ENCODE measurements at regions not wholly inside any gene's neighbourhood (a gene's known extent, or its start where the extent isn't known, plus 50 kb on each side); places are given as distances from the start of the nearest gene placed in this dataset.
"Not testable (repeated sequence)": the region's sequence is repeated elsewhere in the genome, so short reads cannot be mapped to it uniquely, and the experiment has no call there.

GRCh38 chr6:141877275-141877983 lies 255.3 kb upstream of the GJE1 start:
- DNase-seq (ENCODE audit: low spot score) = no peak

DNA sequence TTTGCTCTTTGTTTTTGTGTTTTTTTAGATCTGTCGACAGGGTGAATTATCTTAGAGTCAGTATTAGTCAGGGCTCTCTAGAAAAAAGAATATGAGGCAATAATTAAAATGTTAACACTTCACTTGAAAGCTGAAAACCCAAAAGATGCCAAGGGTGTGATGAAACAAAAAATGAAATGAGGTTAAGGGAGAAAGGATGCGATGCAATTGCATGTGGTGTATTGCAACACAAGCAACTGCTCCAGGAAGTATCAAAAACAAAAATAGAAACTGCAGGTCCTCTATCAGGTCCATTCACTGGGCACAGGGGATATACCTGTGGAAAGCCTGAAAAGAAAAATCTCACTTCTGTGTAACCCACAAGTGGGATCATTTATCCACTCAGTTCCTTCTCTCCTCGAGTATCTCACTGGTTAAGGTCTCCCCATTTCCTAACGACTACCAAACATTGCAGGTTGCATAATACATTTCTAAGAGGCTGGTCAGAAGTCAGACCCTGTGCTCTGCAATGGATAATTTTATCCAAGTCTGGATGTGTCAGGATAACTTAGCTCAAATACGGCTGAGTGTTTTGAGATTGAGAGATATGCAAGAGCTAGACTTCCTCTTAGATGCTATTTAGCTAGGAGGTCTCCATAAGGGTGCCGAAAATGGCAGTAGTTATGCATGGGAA lies 257.7 kb upstream of the GJE1 start:
- DNase-seq (ENCODE audit: low spot score) = peak; percentile 0

- DNase-seq (ENCODE audit: low spot score) = not testable (repeated sequence)
These were observed 263.2 kb upstream of the GJE1 start for GRCh38 chr6:141869509-141869908.

DNA sequence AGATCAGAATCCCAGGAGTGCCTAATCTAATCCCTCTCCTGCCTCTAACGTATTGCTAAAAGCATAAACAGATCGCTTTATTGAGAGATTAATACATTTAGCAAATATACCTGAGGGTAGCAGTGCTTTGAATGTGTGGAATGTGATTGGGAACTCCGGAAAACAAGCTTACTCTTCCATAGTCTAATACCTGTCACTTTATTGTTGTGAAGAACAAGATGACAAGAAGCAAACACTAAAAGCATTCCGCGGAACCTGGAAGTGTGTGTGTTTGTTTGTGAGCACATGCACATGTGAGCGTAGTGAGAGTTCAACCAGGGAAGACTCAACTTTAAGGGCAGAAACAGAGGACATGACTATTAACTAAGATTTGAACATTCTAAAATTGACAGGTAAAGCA lies 265.0 kb upstream of the GJE1 start:
- no peak for DNase-seq (ENCODE audit: low spot score)

DNA sequence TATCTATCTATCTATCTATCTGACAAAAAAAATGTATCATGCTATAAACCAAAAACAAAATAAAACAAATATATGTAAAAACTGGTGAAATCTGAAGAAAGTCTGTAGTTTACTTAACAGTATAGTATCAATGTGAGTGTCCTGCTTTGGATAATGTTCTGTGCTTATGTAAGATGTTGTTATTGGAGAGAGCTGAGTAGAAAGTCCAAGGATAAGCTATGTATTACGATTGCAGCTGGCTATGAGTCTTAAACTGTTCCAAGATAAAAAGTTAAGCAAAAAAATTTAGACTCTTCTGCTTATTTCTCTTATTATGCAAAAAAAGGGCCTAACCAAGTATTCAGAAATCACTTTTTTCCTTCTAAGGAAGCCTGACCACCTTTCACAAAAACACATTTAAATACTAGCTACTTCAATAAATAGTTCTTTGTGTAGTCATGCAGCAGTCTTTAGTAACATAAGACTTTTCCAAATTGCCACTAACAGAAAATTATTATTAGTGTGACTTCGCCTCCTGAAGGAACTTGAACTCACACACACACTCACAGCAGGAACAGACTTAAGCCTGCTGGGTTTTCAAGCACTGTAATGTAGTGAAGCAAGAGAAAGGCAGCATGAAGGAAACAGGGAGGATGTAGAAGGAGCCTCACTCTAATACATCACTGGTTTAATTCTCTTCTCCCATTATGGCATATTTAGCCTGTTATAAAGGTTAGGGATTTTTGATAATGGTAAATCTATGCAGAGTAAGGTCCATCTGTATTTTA lies 265.8 kb upstream of the GJE1 start:
- DNase-seq (ENCODE audit: low spot score) = no peak

DNA sequence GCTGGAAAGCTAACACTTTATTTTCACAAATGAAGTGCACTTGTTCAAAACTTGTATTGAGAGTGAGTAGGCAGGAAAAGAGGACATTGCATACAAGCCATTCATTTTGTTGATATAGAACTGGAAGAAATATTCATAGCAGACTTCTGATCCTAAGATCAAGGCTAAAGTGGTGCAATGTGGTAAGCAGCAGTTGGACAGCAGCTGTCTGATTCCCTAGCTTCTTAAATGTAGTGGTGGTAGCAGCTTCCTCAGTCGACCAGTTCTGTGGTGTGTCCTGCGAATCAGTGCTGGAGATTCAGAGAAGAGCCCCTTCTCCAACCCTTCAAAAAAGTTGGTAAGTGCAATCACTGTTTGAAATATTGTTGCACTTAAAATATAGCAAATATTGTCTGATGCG lies 281.7 kb upstream of the GJE1 start:
- no peak for DNase-seq (ENCODE audit: low spot score)

GRCh38 chr6:141848029-141848890 lies 284.5 kb upstream of the GJE1 start:
- DNase-seq (ENCODE audit: low spot score) = peak; percentile 9

GRCh38 chr6:141846639-141847038 lies 286.1 kb upstream of the GJE1 start:
- no peak for DNase-seq (ENCODE audit: low spot score)

DNA sequence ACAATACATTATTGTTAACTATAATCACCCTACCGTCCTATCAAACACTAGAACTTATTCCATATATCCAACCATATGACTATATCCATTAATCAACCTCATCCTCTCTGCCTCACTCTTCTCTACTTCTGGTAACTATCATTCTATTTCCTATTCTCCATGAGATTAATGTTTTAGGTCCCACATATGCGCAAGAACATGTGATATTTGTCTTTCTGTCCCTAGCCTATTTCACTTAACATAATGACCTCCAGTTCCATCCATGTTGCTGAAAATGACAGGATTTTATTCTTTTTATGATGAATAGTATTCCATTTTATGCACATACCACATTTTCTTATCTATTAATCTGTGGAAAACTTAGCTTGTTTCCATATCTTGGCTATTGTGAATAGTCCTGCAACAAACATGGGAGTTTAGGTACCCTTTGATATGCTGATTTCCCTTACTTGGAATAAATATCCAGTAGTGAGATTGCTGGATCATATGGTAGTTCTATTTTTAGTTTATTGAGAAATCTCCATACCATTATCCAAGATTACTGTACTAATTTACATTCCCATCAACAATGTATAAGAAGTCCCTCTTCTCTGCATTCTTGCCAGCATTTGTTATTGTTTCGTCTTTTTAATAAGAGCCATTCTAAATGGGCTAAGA lies 289.4 kb upstream of the GJE1 start:
- DNase-seq (ENCODE audit: low spot score) = no peak

DNA sequence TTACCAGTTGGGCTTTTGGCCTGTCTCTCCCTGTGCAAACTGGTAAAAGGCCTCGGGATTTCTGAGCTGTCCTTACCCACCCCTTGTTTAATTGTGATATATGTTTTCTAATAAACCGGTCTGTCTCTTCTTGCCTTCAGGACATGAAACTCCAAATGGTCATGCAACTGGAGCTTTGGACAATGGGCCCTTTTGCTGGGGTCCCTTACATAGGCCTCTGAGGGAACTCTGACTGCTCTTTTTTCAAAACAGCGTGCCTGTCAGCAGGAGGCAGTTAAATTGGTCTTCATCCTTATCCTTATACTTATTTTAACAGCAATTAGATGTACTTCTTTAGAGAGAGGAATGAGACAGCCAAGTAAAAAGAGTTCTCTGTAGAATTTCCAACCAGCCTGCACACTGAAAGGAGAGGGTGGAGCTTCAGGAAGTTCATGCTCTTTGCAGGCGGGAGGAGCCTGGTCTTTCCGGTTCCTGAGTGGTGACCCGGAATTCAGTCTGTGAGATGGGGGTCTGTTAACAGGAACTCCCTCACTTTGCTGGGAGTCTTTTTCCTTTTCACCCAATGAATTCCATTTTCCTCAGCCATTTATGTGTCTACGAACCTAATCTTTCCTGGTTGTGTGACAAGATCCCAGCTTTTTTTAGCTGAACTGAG lies 299.6 kb upstream of the GJE1 start:
- DNase-seq (ENCODE audit: low spot score) = no peak

- DNase-seq (ENCODE audit: low spot score) = no peak
These were observed 302.2 kb upstream of the GJE1 start for GRCh38 chr6:141830530-141830929.

DNA sequence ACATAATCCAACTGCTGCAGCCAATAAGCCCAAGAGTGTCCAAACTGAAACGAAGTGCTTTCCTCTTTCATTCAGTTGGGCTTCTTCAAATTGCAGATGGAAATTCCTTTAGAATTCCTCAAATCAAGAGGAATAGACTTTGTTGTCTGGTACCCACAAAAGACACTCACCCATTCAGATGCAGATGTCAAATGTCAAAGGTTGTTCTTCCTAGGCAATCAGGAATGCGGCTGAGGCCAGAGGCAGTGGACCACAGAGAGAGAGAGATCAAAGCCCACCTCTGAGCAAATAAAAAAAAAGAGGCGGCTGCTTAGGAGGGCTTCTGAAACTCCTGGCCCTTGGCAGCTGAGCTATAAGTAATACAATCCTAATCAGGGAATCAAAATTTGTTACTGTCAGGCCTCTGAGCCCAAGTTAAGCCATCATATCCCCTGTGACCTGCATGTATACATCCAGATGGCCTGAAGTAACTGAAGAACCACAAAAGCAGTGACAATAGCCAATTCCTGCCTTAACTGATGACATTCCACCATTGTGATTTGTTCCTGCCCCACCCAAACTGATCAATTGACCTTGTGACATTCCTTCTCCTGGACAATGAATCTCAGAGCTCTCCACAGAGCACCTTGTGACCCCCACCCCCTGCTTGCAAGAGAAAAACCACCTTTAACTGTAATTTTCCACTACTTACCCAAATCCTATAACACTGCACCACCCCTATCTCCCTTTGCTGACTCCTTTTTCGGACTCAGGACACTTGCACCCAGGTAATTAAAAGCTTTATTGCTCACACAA lies 303.0 kb upstream of the GJE1 start:
- DNase-seq (ENCODE audit: low spot score) = no peak

GRCh38 chr6:141824350-141824749 lies 308.4 kb upstream of the GJE1 start:
- DNase-seq (ENCODE audit: low spot score) = no peak

GRCh38 chr6:141815039-141815438 lies 317.7 kb upstream of the GJE1 start:
- not testable (repeated sequence) for DNase-seq (ENCODE audit: low spot score)

- no peak for DNase-seq (ENCODE audit: low spot score)
These were observed 322.8 kb upstream of the GJE1 start for GRCh38 chr6:141809901-141810300.

DNA sequence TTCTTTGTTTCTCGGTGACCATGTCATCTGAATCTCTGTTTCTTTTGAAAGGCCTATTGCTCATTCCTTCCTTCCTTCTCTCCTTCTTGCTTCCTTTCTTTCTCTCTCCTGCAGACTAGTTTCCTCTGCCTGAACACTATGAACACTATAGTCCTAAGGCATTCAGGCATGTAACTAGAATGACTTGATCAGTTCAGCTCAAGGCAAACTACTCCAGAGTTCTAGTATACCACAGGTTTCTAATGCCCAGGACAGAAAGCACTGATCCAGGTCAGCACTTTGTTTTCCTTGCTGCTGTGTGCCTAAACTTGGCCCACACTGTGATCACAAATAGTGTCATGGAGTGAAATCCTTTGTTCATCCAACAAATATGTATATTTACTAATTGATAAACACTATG lies 324.1 kb upstream of the GJE1 start:
- no peak for DNase-seq (ENCODE audit: low spot score)

- DNase-seq (ENCODE audit: low spot score) = not testable (repeated sequence)
These were observed 331.8 kb upstream of the GJE1 start for GRCh38 chr6:141800973-141801372.

DNA sequence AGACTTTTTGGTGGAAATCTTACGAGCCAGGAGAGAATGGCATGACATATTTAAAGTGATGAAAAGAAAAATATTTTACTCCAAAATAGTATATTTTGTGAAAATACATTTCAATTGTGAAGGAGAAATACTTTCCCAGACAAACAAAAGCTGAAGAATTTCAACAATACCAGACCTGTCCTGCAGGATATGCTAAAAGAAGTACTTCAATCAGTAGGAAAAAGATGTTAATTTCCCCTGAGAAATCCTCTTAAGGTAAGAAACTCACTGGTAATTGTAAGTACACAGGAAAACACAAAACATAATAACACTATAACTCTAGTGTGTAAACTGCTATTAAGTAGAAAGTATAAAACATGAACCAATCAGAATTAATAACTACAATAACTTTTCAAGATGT lies 341.8 kb upstream of the GJE1 start:
- no peak for DNase-seq (ENCODE audit: low spot score)

GRCh38 chr6:141788096-141788495 lies 344.6 kb upstream of the GJE1 start:
- no peak for DNase-seq (ENCODE audit: low spot score)

GRCh38 chr6:141783585-141783984 lies 349.1 kb upstream of the GJE1 start:
- no peak for DNase-seq (ENCODE audit: low spot score)
